Epidermal melanocyte (primary cell): ENCODE measurements at regions not wholly inside any gene's neighbourhood (a gene's known extent, or its start where the extent isn't known, plus 50 kb on each side); places are given as distances from the start of the nearest gene placed in this dataset.
A peak's percentile ranks its signal among the peaks of the same experiment; 100 is the strongest.
"Not testable (repeated sequence)": the region's sequence is repeated elsewhere in the genome, so short reads cannot be mapped to it uniquely, and the experiment has no call there.

Source experiments
- DNase-seq: peaks from one replicate; pipeline ENCODE4 v3.0.0; 2011; ENCODE audit warnings: low spot score; ENCODE audit not compliant: insufficient read length

DNA sequence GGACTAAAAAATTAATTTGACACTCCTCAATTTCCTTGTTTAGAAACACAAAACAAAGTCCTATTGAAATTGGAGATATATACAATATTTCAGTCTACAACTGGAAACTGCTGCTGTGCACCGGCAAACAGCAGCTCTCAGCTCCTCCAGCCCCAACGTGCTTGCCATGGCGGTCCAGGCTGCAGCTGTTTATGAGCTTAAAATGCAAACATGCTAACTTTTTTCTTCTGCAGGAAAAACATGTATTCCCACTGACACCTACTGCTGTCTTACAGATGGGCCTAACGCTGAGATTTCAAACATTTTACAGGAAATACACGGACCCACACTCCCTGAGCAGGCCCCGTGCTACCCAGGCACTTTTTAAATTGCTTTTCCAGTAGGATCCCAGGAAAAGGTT is 195.5 kb downstream of the BCL11A start:
- no peak for DNase-seq

- DNase-seq, result no peak
Measured at GRCh38 chr2:60356346-60356745, 197.1 kb downstream of the BCL11A start.

DNA sequence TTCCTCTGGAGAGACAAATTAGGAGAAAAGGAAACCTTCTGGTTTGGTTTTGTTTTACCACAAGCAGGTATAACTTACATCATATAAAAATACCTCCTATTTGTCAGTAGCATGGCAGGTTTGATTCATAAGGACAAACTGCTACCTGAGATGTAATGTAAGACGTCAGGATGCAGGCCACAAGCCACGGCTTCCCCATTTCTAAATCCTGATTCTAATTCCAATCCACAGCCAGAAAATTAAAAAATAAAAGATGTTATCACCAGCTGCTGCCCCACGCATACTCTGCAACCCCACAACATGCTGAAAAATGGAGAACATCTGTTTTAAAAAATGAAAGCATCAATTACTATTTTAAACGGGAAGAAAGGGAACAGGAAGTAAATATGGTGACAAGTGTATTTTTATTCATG is 197.6 kb downstream of the BCL11A start:
- DNase-seq, result no peak

DNA sequence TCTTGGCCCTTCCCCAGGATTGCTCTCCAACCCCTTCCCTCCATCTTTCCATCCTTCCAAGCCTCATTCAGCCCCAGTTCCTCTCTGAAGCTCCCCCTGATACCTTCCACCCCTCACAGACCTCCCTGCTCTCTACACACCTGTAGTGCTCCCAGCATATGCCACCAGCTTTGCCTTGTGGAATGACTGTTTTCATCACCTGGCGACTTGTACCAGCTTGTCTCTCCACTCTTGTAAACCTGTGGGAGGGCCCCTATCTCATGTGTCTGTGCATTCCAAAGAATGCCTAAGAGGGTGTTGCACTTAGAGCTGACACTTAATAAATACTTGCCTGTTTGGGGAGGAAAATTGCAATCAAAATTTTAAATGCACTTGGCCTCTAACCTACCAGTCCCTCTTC is 198.7 kb downstream of the BCL11A start:
- DNase-seq, result no peak

DNA sequence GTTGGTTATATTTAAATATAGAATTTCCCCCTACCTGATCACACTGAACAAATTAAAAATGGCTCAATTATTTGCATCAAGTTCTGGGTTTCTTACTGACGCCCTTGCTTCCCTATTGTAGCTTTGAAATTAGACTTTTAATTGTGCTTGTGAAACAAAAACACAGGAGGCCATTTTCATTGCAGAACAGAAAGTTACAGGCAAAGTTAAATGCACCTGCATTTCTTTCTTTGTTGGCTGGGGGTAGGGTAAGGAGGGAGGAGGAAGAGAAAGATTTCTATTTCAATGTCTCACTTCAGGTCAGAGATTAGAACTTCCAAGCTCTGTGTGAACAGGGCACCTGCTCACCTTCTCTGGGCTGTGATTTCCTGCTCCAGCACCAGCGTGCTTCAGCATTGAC is 199.6 kb downstream of the BCL11A start:
- DNase-seq, result no peak

- no peak for DNase-seq
Measured at GRCh38 chr2:60353406-60353800, 200.1 kb downstream of the BCL11A start.

DNA sequence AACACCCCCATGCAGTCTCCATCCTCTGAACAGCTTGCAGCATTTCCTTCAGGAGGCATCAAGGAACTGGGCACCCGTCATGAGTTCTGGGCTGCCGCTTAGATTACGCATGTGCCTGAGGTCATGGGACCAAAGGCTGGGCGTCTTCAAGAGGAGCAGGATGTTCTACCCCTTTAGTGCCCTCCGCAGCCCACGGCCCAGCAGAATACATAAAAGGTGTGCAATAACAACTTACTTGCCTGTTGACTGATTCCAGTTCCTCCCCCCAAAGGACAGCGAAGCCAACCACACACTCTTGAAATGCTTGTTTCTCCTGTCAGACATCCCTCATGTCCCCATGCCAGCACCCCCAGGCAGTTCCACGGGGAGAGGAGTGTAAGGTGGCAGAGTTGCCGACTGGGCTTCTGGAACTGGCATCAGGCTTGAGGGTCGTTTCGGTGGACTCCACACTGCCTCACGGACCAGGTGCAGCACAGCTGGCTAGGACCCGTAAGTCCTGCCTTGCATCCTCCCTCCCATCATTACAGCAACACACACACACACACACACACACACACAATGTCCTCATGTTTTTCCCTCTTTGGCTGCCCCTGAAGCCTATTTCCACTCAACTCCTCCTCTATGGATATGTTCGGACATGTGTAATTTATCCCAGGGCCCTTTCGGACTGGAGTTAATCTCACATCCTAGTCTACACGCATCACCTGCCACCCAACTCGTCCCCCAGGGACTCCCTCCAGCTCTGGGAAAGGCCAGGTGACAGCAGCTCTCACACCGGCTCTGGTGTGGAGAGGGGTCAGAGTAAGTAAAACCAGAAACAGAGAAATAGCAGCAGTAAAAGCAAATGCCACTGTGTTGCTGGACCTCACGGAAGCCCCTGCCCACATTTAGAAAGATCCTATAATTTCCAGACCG is 200.7 kb downstream of the BCL11A start:
- DNase-seq, result no peak

- DNase-seq, result no peak
Measured at GRCh38 chr2:60351802-60352201, 201.7 kb downstream of the BCL11A start.

DNA sequence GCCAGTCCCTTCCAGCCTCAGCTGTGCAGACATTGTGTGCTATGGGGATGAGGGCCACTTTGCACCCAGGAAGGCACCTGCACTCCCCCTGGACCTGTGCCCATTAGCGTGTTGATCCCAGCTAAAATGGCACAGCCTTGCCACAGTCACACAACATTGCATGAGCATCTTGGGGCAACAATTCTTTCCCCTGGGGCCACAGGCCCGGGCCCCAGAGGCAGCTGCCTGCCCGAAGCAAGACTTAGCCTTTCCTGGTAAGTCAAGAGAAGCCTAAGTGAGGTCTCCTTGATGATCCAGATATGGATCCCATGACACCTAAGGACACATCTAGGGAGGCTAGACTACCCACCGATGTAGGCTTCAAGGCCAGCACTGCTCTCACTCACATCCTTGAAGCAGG is 202.1 kb downstream of the BCL11A start:
- DNase-seq, result no peak

GRCh38 chr2:60350791-60351190 is 202.7 kb downstream of the BCL11A start:
- no peak for DNase-seq

- DNase-seq, result no peak
Measured at GRCh38 chr2:60347781-60348180, 205.7 kb downstream of the BCL11A start.

- not testable (repeated sequence) for DNase-seq
Measured at GRCh38 chr2:60342491-60342890, 211.0 kb downstream of the BCL11A start.

DNA sequence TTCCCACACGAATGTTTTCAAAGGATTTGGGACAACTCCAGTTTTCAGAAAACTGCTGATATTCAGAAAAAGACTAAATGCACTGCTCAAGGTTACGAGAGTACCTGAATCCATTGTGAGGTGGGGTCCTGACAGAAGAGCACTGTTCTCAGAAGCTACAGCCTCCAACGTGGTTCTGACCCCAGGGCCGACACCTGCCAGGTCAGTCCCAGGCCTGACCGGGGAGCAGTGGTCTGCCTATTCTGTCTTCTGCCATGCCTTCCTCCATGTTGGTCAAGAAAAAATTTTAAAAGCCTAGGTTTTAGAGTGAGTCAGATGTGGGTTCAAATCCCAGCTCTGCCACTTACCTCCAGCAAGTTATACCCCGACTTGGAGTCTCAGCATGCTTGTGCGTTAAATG is 212.3 kb downstream of the BCL11A start:
- DNase-seq, result no peak

DNA sequence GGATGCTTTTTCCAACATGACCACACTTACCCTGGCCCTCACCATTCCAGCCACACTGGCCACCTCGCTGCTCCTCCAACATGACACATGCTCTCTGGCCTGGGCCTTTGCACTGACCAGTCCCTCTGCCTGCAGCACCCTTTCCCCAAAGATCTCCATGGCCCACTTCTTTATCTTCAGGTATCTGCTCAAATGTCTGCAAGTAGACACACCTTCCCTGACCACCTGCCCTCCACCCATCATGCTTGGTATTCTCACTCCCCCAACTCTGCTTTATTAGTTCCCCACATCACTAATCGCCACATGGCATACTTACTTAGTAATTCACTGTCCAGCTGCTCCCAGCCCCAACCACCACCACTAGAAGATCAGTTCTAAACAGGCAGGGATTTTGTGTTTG is 214.2 kb downstream of the BCL11A start:
- no peak for DNase-seq

DNA sequence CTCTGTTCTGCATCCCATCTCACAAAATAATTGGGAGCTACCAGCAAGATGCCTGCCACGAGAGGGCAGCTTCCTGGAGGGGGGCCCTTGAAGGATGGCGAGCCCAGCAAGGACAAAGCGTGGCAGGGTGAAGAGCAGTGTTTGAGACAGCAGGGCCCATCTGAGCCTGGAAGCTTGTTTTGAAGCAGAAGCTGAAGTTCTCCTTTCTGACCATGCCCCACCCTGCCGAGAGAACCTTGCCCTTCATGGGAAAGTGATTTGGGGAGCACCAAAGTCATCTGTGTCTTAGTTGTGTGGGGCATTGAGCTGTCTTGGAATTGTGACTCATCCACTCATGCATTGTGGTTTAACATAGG is 216.3 kb downstream of the BCL11A start:
- no peak for DNase-seq

DNA sequence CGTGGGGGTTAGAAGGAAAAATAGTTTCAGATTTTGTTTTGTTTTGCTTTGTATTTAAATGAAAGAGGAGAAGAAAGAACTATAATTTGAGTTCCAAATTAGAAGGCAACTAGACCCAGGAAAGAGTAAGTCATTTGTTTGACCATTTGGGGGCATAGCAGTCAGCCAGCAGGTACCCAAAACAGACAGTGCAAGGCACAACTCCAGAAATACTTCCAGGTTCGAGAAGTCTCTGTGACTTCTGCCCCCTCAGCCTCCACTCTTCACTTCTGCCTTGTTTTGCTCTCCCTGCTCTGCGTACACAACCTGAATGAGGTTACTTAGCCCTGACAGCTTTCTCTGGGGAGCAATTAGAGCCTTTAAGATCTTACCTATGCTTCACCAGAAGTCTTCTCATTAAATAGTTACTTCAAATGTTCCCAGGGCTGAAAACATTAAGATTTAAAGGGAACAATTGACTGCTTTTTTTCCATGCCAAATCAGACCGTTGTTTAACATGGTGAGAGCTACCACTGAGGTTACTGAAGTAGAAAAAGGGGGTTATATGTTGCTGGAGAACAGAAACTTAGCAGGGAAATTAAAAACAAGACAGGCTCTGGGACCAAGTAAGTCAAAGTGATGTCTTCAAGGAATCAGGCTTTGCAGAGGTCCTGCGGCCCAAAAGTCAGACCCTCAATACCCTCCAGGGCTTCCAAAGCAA is 216.9 kb downstream of the BCL11A start:
- no peak for DNase-seq

- peak; percentile 18 for DNase-seq
Measured at GRCh38 chr2:60335533-60336237, 217.8 kb downstream of the BCL11A start.

- no peak for DNase-seq
Measured at GRCh38 chr2:60334610-60335009, 218.8 kb downstream of the BCL11A start.

DNA sequence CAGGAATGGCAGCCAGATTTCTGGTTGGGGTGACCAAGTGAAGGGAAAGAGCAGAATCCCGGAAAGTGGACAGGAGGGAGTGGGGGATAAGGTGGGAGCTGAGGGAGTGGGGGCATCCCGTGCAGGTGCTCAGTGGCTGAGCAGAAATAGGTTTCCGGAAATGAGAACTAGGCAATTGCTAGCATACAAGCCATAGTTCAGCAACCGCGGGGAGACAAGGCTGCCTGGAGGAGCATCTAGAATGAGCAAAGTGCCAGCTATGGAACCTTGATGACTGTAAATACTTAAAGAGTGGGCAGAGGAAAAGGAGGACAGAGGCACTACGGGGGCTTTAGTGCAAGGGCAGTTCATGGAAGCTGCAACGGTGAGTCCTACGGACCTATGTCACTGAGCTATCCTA is 220.2 kb downstream of the BCL11A start:
- DNase-seq, result no peak

GRCh38 chr2:60331115-60331809 is 222.2 kb downstream of the BCL11A start:
- no peak for DNase-seq

- no peak for DNase-seq
Measured at GRCh38 chr2:60329225-60329624, 224.2 kb downstream of the BCL11A start.

DNA sequence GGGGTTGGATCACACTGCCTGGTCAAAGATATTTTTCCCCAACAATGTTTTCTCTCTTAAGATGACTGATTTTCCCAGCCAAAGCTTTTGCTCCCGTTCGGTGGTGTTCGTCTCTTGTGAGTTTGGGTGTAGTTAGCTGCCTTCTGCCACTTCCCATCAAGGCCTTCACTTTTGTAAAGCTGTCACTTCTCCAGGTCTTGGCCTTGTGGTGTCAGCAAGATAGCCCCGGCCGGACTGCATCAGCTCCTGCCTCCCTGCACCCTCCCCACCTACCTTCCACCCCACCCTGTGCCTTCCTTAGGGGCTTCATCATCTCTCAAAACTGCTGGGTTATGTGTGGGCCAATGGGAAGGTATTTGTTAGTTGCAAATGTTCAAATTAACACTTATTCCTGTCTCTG is 228.9 kb downstream of the BCL11A start:
- DNase-seq, result no peak
